GM10248 (cell line): ENCODE measurements at regions not wholly inside any gene's neighbourhood (a gene's known extent, or its start where the extent isn't known, plus 50 kb on each side); places are given as distances from the start of the nearest gene placed in this dataset.

Experiments used
- CTCF ChIA-PET: fragments of 300-600 bp; sonication (Branson Sonifier 250); formaldehyde crosslinking; extraction: SDS; loops from one replicate; lab custom pipeline; 2021; ENCODE audit warnings: antibody characterized with exemption; lab: Yijun Ruan, JAX
- POLR2A ChIA-PET: fragments of 350-650 bp; sonication (Branson Sonifier 250); formaldehyde crosslinking; extraction: SDS; loops from one replicate; lab custom pipeline; 2020; ENCODE audit warnings: antibody characterized with exemption; lab: Yijun Ruan, JAX
- DNase-seq: peaks from one replicate; pipeline ENCODE4 v3.0.0; 2012; ENCODE audit errors: extremely low spot score
- TF ChIP-seq, protein P1 (sequence below): IDR thresholded peaks from 2 replicates; pipeline ENCODE4 v1.5.1; 2012; ENCODE audit warnings: mild to moderate bottlenecking, low read depth; ENCODE audit errors: extremely low read depth, missing control alignments, control extremely low read depth

DNA sequence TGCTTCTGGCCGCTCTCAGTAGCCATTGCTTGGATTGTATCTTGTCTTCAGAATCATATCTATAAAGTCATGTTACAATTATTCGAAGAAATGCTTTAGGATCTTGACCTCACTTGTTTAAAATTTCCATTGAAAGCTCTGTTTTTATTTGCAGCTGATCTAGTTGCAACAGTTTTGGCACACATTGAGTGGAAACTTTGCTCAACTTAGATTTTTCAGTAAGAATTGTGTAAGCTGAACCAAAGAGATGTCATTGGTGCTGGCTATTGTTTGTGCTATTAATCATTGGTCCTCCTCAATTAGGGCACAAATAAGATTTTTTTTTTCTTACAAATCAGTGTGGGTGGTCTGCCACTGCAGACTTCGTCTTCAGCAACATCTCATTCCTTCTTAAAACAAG lies 649.2 kb downstream of the MMUT start:
- ChIA-PET CTCF (no interaction called here), POLR2A (no interaction called here)
- no peak for DNase-seq
- TF ChIP-seq, protein P1, sequence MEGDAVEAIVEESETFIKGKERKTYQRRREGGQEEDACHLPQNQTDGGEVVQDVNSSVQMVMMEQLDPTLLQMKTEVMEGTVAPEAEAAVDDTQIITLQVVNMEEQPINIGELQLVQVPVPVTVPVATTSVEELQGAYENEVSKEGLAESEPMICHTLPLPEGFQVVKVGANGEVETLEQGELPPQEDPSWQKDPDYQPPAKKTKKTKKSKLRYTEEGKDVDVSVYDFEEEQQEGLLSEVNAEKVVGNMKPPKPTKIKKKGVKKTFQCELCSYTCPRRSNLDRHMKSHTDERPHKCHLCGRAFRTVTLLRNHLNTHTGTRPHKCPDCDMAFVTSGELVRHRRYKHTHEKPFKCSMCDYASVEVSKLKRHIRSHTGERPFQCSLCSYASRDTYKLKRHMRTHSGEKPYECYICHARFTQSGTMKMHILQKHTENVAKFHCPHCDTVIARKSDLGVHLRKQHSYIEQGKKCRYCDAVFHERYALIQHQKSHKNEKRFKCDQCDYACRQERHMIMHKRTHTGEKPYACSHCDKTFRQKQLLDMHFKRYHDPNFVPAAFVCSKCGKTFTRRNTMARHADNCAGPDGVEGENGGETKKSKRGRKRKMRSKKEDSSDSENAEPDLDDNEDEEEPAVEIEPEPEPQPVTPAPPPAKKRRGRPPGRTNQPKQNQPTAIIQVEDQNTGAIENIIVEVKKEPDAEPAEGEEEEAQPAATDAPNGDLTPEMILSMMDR, result no peak

DNA sequence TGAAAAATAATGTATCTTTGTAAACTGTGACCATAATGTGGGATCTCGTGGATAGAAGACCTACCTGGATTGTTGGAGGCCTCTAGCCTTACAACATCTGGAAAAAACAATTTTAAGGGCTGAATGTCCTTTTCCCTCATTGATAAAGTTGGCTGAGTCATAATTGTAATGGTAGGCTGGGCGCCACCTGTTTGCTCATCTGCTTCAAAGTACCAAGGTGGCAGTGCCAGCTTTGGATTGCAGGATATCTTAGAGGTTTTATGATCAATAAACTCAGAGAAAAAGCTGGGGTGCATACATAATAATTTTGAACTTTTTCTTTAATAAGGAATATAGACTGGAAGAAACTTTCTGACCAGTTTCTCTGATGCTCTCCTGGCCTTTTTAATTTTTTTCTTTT lies 653.4 kb downstream of the MMUT start:
- ChIA-PET CTCF (interaction anchor here (1.1 kb wide), 1 partner anchor 10 kb away, joined by 3 read pairs; no protein-coding TSS in a partner anchor), POLR2A (no interaction called here)
- DNase-seq, result no peak
- TF ChIP-seq, protein P1, result no peak

DNA sequence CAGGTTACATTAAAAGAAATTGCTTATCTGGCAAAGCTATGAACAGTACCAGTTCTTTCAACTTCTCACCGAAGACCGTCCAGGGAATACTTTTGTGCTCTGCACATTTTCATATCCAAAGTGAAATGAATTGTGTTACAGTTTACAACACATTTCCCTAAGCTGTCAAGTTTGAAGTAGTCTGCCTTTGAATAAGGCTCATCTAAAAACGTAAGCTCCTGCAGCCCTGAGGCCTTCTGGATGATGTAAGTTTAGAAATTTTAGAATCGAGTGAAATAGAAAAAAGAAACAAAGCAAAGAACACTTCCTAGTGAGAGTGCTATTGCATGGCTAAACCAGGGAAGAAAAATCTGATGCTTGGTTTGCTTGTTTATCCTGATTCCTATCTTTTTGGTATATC lies 653.8 kb downstream of the MMUT start:
- POLR2A ChIA-PET, result no interaction called here
- DNase-seq, result no peak
- CTCF ChIA-PET, result interaction anchor here (1.1 kb wide), 1 partner anchor 10 kb away, joined by 3 read pairs; no protein-coding TSS in a partner anchor
- TF ChIP-seq, protein P1, result no peak

DNA sequence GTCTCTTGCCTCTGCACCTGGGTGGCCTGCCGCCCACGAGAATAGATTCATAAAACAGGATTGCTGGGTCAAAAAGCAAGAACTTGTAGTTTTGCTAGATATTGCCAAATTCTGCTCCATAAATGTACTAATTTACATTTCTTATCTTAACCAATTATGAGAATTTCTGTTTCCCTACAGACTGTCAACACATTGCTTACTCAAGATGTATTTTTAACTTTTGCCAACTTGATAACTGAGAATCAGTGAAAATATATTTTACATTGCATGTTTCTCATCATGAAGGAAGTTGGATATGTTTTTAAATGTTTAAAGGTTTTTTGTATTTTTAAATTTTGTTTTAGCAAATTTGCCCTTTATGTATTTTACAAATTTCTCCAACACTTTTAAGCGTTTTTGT lies 664.8 kb downstream of the MMUT start:
- TF ChIP-seq, protein P1, result no peak
- ChIA-PET CTCF (no interaction called here), POLR2A (no interaction called here)
- DNase-seq, result no peak

DNA sequence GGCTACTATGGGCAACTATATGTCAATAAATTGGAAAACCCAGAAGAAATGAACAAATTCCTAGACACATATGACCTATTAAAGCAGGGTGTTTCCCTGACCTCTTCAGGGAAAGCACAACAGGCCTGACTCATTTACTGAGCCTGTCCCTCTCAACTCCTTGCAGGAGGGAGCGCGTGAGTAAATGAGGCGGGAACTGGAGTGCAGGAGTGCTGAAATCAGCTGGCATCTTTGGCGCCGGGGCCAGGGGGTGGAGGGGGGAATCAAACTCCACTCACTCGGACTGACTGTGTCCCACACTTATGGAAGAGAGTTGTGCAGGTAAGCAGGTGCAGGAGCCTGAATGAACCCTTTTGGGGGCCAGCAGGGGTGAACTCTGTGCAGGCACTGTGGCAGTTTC lies 671.2 kb upstream of the PTCHD4 start:
- no peak for DNase-seq
- CTCF ChIA-PET, result no interaction called here
- TF ChIP-seq, protein P1, result no peak
- POLR2A ChIA-PET, result no interaction called here

DNA sequence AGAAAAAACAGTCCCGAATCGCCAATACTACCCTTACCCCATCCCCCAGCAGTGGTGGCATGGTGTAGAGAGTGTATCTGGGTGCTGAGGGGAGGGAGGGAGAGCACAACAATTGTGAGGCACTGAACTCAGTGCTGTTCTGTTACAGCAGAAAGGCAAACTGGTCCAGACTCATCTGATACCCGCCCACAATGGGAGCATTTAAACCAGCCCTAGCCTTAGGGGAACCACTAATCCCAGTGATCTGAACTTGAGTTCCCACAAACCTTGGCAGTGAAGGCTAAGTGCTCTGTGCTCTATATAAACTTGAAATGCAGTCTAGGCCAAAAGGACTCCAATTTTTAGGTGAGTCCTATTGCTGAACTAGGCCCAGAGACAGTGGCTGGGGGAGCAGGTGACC lies 666.4 kb upstream of the PTCHD4 start:
- POLR2A ChIA-PET, result no interaction called here
- TF ChIP-seq, protein P1, result no peak
- DNase-seq, result no peak
- CTCF ChIA-PET, result no interaction called here
